Erythroblast (primary cell): ENCODE measurements at regions not wholly inside any gene's neighbourhood (a gene's known extent, or its start where the extent isn't known, plus 50 kb on each side); places are given as distances from the start of the nearest gene placed in this dataset.

Experiments
- GATA1 ChIP-seq: IDR thresholded peaks from 2 replicates; pipeline ENCODE4 v1.6.1; 2011; ENCODE audit warnings: low read depth, mild to moderate bottlenecking, control low read depth, low read length, moderate library complexity
- POLR2A ChIP-seq: IDR thresholded peaks from 2 replicates; pipeline ENCODE4 v1.6.1; 2011; ENCODE audit warnings: mild to moderate bottlenecking, low read length

DNA sequence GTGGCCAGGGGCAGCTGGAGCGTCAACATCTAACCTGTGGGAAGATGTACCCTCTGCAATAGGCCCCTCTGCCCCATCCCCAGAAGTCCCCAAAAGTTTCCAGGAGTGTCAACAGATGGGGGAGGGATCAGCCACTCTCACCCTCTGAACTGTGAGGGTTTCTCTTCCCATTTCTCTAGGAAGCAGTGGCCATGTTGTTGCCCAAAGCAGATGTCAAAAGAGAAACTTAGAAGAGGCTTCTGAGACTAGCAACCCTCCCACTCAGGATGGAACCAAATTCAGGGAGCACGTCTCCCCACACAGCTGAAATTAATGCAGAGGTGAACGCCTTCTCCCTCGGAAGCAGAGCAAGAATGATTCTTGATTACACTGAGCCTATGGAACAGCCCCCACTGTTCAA is 70.3 kb downstream of the ARL4C start:
- TF ChIP-seq POLR2A (no peak), GATA1 (no peak)
